Astrocyte (in vitro differentiated cells and primary cell): ENCODE measurements at regions not wholly inside any gene's neighbourhood (a gene's known extent, or its start where the extent isn't known, plus 50 kb on each side); places are given as distances from the start of the nearest gene placed in this dataset.

Experiments used
- CTCF ChIP-seq: IDR thresholded peaks from 2 replicates; pipeline ENCODE4 v1.5.1; 2011; ENCODE audit warnings: low read depth, mild to moderate bottlenecking, inconsistent platforms, low read length, moderate library complexity; ENCODE audit not compliant: insufficient read depth
- EZH2 ChIP-seq: IDR thresholded peaks from 2 replicates; pipeline ENCODE4 v1.6.1; 2012; ENCODE audit warnings: mild to moderate bottlenecking, low read length, inconsistent platforms; ENCODE audit not compliant: insufficient read depth

GRCh38 chr7:89559596-89559995 lies 594.7 kb upstream of the STEAP1 start:
- TF ChIP-seq CTCF, result no peak
- TF ChIP-seq EZH2, result no peak
